Caco-2 (cell line): ENCODE measurements at regions not wholly inside any gene's neighbourhood (a gene's known extent, or its start where the extent isn't known, plus 50 kb on each side); places are given as distances from the start of the nearest gene placed in this dataset.

Experiments
- BruUV-seq: library from RNA; stranded (reverse); fragments of 400-500 nt; replicated peaks from 2 replicates; lab custom pipeline; 2021; lab: Mats Ljungman, UMichigan
- CTCF ChIA-PET: fragments of 300-600 bp; sonication (Branson Sonifier 250); formaldehyde crosslinking; loops from one replicate; lab custom pipeline; 2022; ENCODE audit warnings: antibody characterized with exemption; lab: Charles Lee
- POLR2A ChIA-PET: fragments of 300-600 bp; sonication (Branson Sonifier 250); formaldehyde crosslinking; loops from one replicate; lab custom pipeline; 2022; ENCODE audit warnings: antibody characterized with exemption; lab: Charles Lee
- DNase-seq, 2 experiments: peaks; one replicate each; pipeline versions ENCODE4 v3.0.0 to v3.0.0-alpha.2; 2020 to 2022
- H3K27me3 ChIP-seq: replicated peaks from 2 replicates; pipeline ENCODE4 v1.6.0; 2011; ENCODE audit warnings: low read length; ENCODE audit not compliant: control insufficient read depth, insufficient read depth
- H3K36me3 ChIP-seq: 2 replicates; pipeline ENCODE4 v1.5.1; 2011; ENCODE audit warnings: low read length; ENCODE audit not compliant: control insufficient read depth, insufficient read depth
- H3K4me1 ChIP-seq: fragments of 250-450 bp; sonication (Bioruptor Pico); 2 replicates; pipeline ENCODE4 v1.5.1; 2020; ENCODE audit warnings: mild to moderate bottlenecking
- H3K4me3 ChIP-seq: 2 replicates; pipeline ENCODE4 v1.5.1; 2011; ENCODE audit warnings: low read depth, mild to moderate bottlenecking, control low read depth, low read length
- H3K9me3 ChIP-seq: fragments of 250-450 bp; sonication (Bioruptor Pico); 2 replicates; pipeline ENCODE4 v1.5.1; 2020; ENCODE audit warnings: mild to moderate bottlenecking, moderate library complexity
- H3K27ac Mint-ChIP-seq: one replicate; pipeline ENCODE4 v1.8.0; 2022; ENCODE audit warnings: mixed read lengths; ENCODE audit not compliant: unreplicated experiment
- H3K27me3 Mint-ChIP-seq: one replicate; pipeline ENCODE4 v1.8.0; 2022; ENCODE audit warnings: mixed read lengths; ENCODE audit not compliant: insufficient read depth, unreplicated experiment
- H3K36me3 Mint-ChIP-seq: one replicate; pipeline ENCODE4 v1.8.0; 2022; ENCODE audit warnings: mild to moderate bottlenecking, mixed read lengths; ENCODE audit not compliant: insufficient read depth, unreplicated experiment
- H3K4me1 Mint-ChIP-seq: one replicate; pipeline ENCODE4 v1.8.0; 2022; ENCODE audit warnings: low read depth, mixed read lengths; ENCODE audit not compliant: unreplicated experiment
- H3K4me3 Mint-ChIP-seq: one replicate; pipeline ENCODE4 v1.8.0; 2022; ENCODE audit warnings: mild to moderate bottlenecking, moderate library complexity, mixed read lengths; ENCODE audit not compliant: unreplicated experiment
- H3K9me3 Mint-ChIP-seq: one replicate; pipeline ENCODE4 v1.8.0; 2022; ENCODE audit warnings: mixed read lengths; ENCODE audit not compliant: unreplicated experiment
- CTCF ChIP-seq, 2 experiments: fragments of 200-600 bp in 1 of 2; IDR thresholded peaks; 1 replicate in 1 of 2; 2 replicates in 1 of 2; pipeline versions ENCODE4 v1.5.1 to v1.8.0; 2011 to 2022; ENCODE audit warnings: antibody characterized with exemption in 1 of 2, control low read depth in 1 of 2, inconsistent platforms in 1 of 2, low read depth in 1 of 2, low read length in 1 of 2, mild to moderate bottlenecking in 1 of 2, moderate library complexity in 1 of 2; ENCODE audit not compliant: insufficient read depth in 1 of 2, severe bottlenecking in 1 of 2, unreplicated experiment in 1 of 2
- intact Hi-C: fragments of 100-400 bp; cut with micrococcal nuclease; formaldehyde crosslinking; loops from one replicate; pipeline ENCODE4 v1.10.0; 2022; ENCODE audit not compliant: unreplicated experiment

- no peak for TF ChIP-seq CTCF (IDR thresholded peaks at IDR 0.05; ENCODE audit: insufficient read depth in 1 of 2, low read depth in 1 of 2, low read length in 1 of 2, severe bottlenecking in 1 of 2, unreplicated experiment in 1 of 2)
- H3K4me3 Mint-ChIP-seq: no peak overlapping the region
Observed at GRCh38 chr10:28798964-28799363, 121.6 kb downstream of the BAMBI start.

GRCh38 chr10:28800144-28800543 is 122.8 kb downstream of the BAMBI start:
- ChIA-PET CTCF (no interaction called here), POLR2A (no interaction called here)
- H3K27ac Mint-ChIP-seq: no peak overlapping the region
- Histone ChIP-seq H3K27me3 (no peaks in the 10 kb centered on the region), H3K9me3 (no peaks in the 10 kb centered on the region), H3K4me1 (peaks cover 14% of the 10 kb centered on the region), H3K36me3 (no peaks in the 10 kb centered on the region), H3K4me3 (no peak overlapping the region)
- BruUV-seq: no TSS peak
- intact Hi-C loops: no loop called here
- no peak for TF ChIP-seq CTCF (IDR thresholded peaks at IDR 0.05; ENCODE audit: insufficient read depth in 1 of 2, low read depth in 1 of 2, low read length in 1 of 2, severe bottlenecking in 1 of 2, unreplicated experiment in 1 of 2)
- DNase-seq: no peak
- H3K4me1 Mint-ChIP-seq: peaks cover 7% of the 10 kb centered on the region
- H3K27me3 Mint-ChIP-seq: no peaks in the 10 kb centered on the region
- H3K36me3 Mint-ChIP-seq: no peaks in the 10 kb centered on the region
- H3K4me3 Mint-ChIP-seq: no peak overlapping the region
- no peaks in the 10 kb centered on the region for H3K9me3 Mint-ChIP-seq

More at GRCh38 chr10:28798964-28799363, 121.6 kb downstream of the BAMBI start:
- Histone ChIP-seq H3K4me3 (no peak overlapping the region), H3K4me1 (peaks cover 14% of the 10 kb centered on the region), H3K36me3 (no peaks in the 10 kb centered on the region), H3K9me3 (no peaks in the 10 kb centered on the region), H3K27me3 (no peaks in the 10 kb centered on the region)
- Mint-ChIP-seq H3K27me3 (no peaks in the 10 kb centered on the region), H3K4me1 (peaks cover 7% of the 10 kb centered on the region), H3K36me3 (no peaks in the 10 kb centered on the region), H3K9me3 (no peaks in the 10 kb centered on the region), H3K27ac (no peak overlapping the region)
- CTCF ChIA-PET: interaction anchor here (0.7 to 1.6 kb wide), 2 partner anchors 192 to 800 kb away, joined by 3 to 5 read pairs; no protein-coding TSS in a partner anchor
- intact Hi-C loops: loop anchor here (1.0 kb wide), 1 partner anchor 192 kb away; no protein-coding TSS in a partner anchor
- no peak for DNase-seq
- BruUV-seq: no TSS peak
- POLR2A ChIA-PET: no interaction called here

- Histone ChIP-seq H3K4me3 (no peak overlapping the region), H3K9me3 (no peaks in the 10 kb centered on the region), H3K4me1 (peaks cover 17% of the 10 kb centered on the region), H3K27me3 (no peaks in the 10 kb centered on the region), H3K36me3 (no peaks in the 10 kb centered on the region)
- Mint-ChIP-seq H3K4me3 (no peak overlapping the region), H3K4me1 (peaks cover 7% of the 10 kb centered on the region), H3K9me3 (no peaks in the 10 kb centered on the region), H3K36me3 (no peaks in the 10 kb centered on the region), H3K27ac (no peak overlapping the region), H3K27me3 (no peaks in the 10 kb centered on the region)
- intact Hi-C loops: no loop called here
- no peak for TF ChIP-seq CTCF (IDR thresholded peaks at IDR 0.05; ENCODE audit: insufficient read depth in 1 of 2, low read depth in 1 of 2, low read length in 1 of 2, severe bottlenecking in 1 of 2, unreplicated experiment in 1 of 2)
- no peak for DNase-seq
- ChIA-PET POLR2A (no interaction called here), CTCF (no interaction called here)
- BruUV-seq: no TSS peak
Observed at GRCh38 chr10:28801247-28801646, 123.9 kb downstream of the BAMBI start.
